IMR-90 (cell line): ENCODE measurements at regions not wholly inside any gene's neighbourhood (a gene's known extent, or its start where the extent isn't known, plus 50 kb on each side); places are given as distances from the start of the nearest gene placed in this dataset.

ENCODE experiments used
- ATAC-seq: fragments of 200-7000 bp; cut with Tn5 transposase; 2 replicates; pipeline ENCODE4 v1.9.1; 2020; ENCODE audit warnings: low read depth, mild to moderate bottlenecking, moderate library complexity
- BruUV-seq: library from RNA; stranded (reverse); fragments of 400-500 nt; replicated peaks from 2 replicates; lab custom pipeline; 2021; lab: Mats Ljungman, UMichigan
- CTCF ChIA-PET: fragments of 300-600 bp; formaldehyde crosslinking; extraction: SDS; loops from one replicate; lab custom pipeline; 2021; ENCODE audit warnings: antibody characterized with exemption; lab: Yijun Ruan, JAX
- POLR2A ChIA-PET: fragments of 300-600 bp; sonication (Branson Sonifier 250); formaldehyde crosslinking; loops from one replicate; lab custom pipeline; 2022; ENCODE audit warnings: antibody characterized with exemption; ENCODE audit not compliant: unreplicated experiment; lab: Charles Lee
- DNase-seq: peaks from one replicate; pipeline ENCODE4 v3.0.0; 2013
- H2AFZ ChIP-seq: replicated peaks from 2 replicates; pipeline ENCODE3; 2013; ENCODE audit warnings: low read length, mild to moderate bottlenecking; ENCODE audit not compliant: poor library complexity
- H2AK5ac ChIP-seq: 2 replicates; pipeline ENCODE4 v1.6.1; 2013; ENCODE audit warnings: low read depth, low read length, inconsistent platforms
- H2AK9ac ChIP-seq: replicated peaks from 2 replicates; pipeline ENCODE3; 2013; ENCODE audit warnings: mild to moderate bottlenecking, low read depth, low read length, moderate library complexity; ENCODE audit not compliant: poor library complexity
- H2BK120ac ChIP-seq: 2 replicates; pipeline ENCODE4 v1.6.1; 2013; ENCODE audit warnings: low read depth, low read length, inconsistent platforms
- H2BK15ac ChIP-seq: 3 replicates; pipeline ENCODE4 v1.6.1; 2013; ENCODE audit warnings: low read depth, low read length, inconsistent platforms
- H2BK20ac ChIP-seq: 2 replicates; pipeline ENCODE4 v1.6.1; 2013; ENCODE audit warnings: low read depth, mild to moderate bottlenecking, inconsistent platforms, low read length, moderate library complexity
- H2BK5ac ChIP-seq: 2 replicates; pipeline ENCODE4 v1.6.1; 2013; ENCODE audit warnings: mild to moderate bottlenecking, low read depth, low read length, inconsistent platforms; ENCODE audit not compliant: poor library complexity, severe bottlenecking
- H3K14ac ChIP-seq: replicated peaks from 2 replicates; pipeline ENCODE4 v1.6.1; 2013; ENCODE audit warnings: low read depth, low read length, inconsistent platforms
- H3K18ac ChIP-seq: 2 replicates; pipeline ENCODE4 v1.6.1; 2013; ENCODE audit warnings: low read depth, low read length, control low read depth
- H3K23ac ChIP-seq: 2 replicates; pipeline ENCODE4 v1.6.1; 2013; ENCODE audit warnings: low read depth, low read length, inconsistent platforms
- H3K27ac ChIP-seq: 2 replicates; pipeline ENCODE4 v1.5.1; 2013; ENCODE audit warnings: mild to moderate bottlenecking, control low read depth, low read length; ENCODE audit not compliant: insufficient read depth
- H3K27me3 ChIP-seq: 2 replicates; pipeline ENCODE4 v1.6.1; 2013; ENCODE audit warnings: low read length; ENCODE audit not compliant: control insufficient read depth, insufficient read depth
- H3K36me3 ChIP-seq: 2 replicates; pipeline ENCODE4 v1.6.1; 2013; ENCODE audit warnings: low read length, mixed read lengths; ENCODE audit not compliant: control insufficient read depth, insufficient read depth
- H3K4ac ChIP-seq: 2 replicates; pipeline ENCODE4 v1.6.1; 2013; ENCODE audit warnings: low read depth, low read length, inconsistent platforms
- H3K4me1 ChIP-seq: 2 replicates; pipeline ENCODE4 v1.6.1; 2013; ENCODE audit warnings: low read length, mixed read lengths; ENCODE audit not compliant: control insufficient read depth, insufficient read depth
- H3K4me2 ChIP-seq: 2 replicates; pipeline ENCODE4 v1.6.1; 2013; ENCODE audit warnings: low read depth, mild to moderate bottlenecking, control low read depth, low read length, moderate library complexity
- H3K4me3 ChIP-seq: 2 replicates; pipeline ENCODE4 v1.5.1; 2013; ENCODE audit warnings: low read depth, mild to moderate bottlenecking, control low read depth, low read length, moderate library complexity; ENCODE audit not compliant: insufficient read depth
- H3K56ac ChIP-seq: 2 replicates; pipeline ENCODE4 v1.6.1; 2013; ENCODE audit warnings: low read length, inconsistent platforms; ENCODE audit not compliant: insufficient read depth; ENCODE audit errors: extremely low read depth
- H3K79me1 ChIP-seq, 2 experiments: 2 replicates each; pipeline ENCODE4 v1.6.1; 2013; ENCODE audit warnings: low read length in 2 of 2, inconsistent platforms in 1 of 2, low read depth in 1 of 2
- H3K9ac ChIP-seq: 2 replicates; pipeline ENCODE4 v1.6.1; 2013; ENCODE audit warnings: low read depth, low read length, control low read depth
- H3K9me1 ChIP-seq: 2 replicates; pipeline ENCODE4 v1.6.1; 2013; ENCODE audit warnings: low read length, inconsistent platforms; ENCODE audit not compliant: insufficient read depth
- H3K9me3 ChIP-seq: 2 replicates; pipeline ENCODE4 v1.6.1; 2013; ENCODE audit warnings: low read length; ENCODE audit not compliant: control insufficient read depth, insufficient read depth
- H4K20me1 ChIP-seq: 2 replicates; pipeline ENCODE4 v1.6.1; 2013; ENCODE audit warnings: low read length, inconsistent platforms; ENCODE audit not compliant: insufficient read depth
- H4K5ac ChIP-seq: 2 replicates; pipeline ENCODE4 v1.6.1; 2013; ENCODE audit warnings: mild to moderate bottlenecking, low read depth, low read length, control low read depth
- H4K8ac ChIP-seq, 2 experiments: 2 replicates each; pipeline ENCODE4 v1.6.1; 2013; ENCODE audit warnings: low read depth in 2 of 2, low read length in 2 of 2, control low read depth in 1 of 2, inconsistent platforms in 1 of 2
- H4K91ac ChIP-seq: 2 replicates; pipeline ENCODE4 v1.6.1; 2013; ENCODE audit warnings: low read depth, low read length, inconsistent platforms; ENCODE audit not compliant: insufficient read depth
- CTCF ChIP-seq: conservative IDR thresholded peaks from 2 replicates; pipeline ENCODE4 v1.5.1; 2012; ENCODE audit warnings: mild to moderate bottlenecking, low read depth, low read length, improper control_type of control experiment
- MXI1 ChIP-seq: IDR thresholded peaks from 2 replicates; pipeline ENCODE4 v1.6.1; 2012; ENCODE audit warnings: low read depth, mild to moderate bottlenecking, low read length, moderate library complexity, borderline replicate concordance
- NFE2L2 ChIP-seq: fragments of 150-350 bp; IDR thresholded peaks from 2 replicates; pipeline ENCODE4 v1.6.1; 2016; ENCODE audit warnings: low read depth, mild to moderate bottlenecking, low read length
- POLR2A ChIP-seq: IDR thresholded peaks from 2 replicates; pipeline ENCODE4 v1.6.1; 2012; ENCODE audit warnings: mild to moderate bottlenecking, low read depth, low read length
- RAD21 ChIP-seq: IDR thresholded peaks from 2 replicates; pipeline ENCODE4 v1.6.1; 2012; ENCODE audit warnings: low read length, improper control_type of control experiment
- RCOR1 ChIP-seq: IDR thresholded peaks from 2 replicates; pipeline ENCODE4 v1.6.1; 2012; ENCODE audit warnings: mild to moderate bottlenecking, low read length, improper control_type of control experiment; ENCODE audit not compliant: insufficient replicate concordance
- RFX5 ChIP-seq: IDR thresholded peaks from 2 replicates; pipeline ENCODE4 v1.8.0; 2012; ENCODE audit warnings: low read depth, mild to moderate bottlenecking, low read length, moderate library complexity
- WGBS, 2 experiments: methylation state at CpG; one replicate each; pipeline versions ENCODE4 v1.1.5 to v1.1.7; 2013; ENCODE audit warnings: missing lambda C conversion rate in 2 of 2; ENCODE audit not compliant: insufficient read length in 1 of 2; ENCODE audit errors: extremely low coverage in 2 of 2; 5-methylcytosine and 5-hydroxymethylcytosine counted together
- dilution Hi-C: fragments of 300-500 bp; cut with HindIII; formaldehyde crosslinking; loops from one replicate; pipeline ENCODE4 v1.14.3; 2018; ENCODE audit warnings: low sequenced_read_pairs; ENCODE audit not compliant: unreplicated experiment
- in situ Hi-C: fragments of 300-500 bp; cut with MboI; formaldehyde crosslinking; loops from 3 replicates; pipeline ENCODE4 v1.14.3; 2019; ENCODE audit warnings: low sequenced_read_pairs, inconsistent platforms, mixed read lengths
- intact Hi-C: fragments of 100-400 bp; cut with micrococcal nuclease; formaldehyde crosslinking; loops from 2 replicates; pipeline ENCODE4 v1.10.0; 2022

- Histone ChIP-seq H3K36me3 (no peaks in the 10 kb centered on the region), H4K20me1 (no peaks in the 10 kb centered on the region), H3K4ac (no peak overlapping the region), H3K79me1 (no peaks in the 10 kb centered on the region), H3K9ac (no peak overlapping the region), H4K91ac (no peak overlapping the region), H3K14ac (no peak overlapping the region), H3K9me3 (peaks cover 7% of the 10 kb centered on the region; the same call in 1 of the 2 replicates), H3K56ac (no peak overlapping the region), H3K4me1 (no peaks in the 10 kb centered on the region), H2BK120ac (no peak overlapping the region), H3K27me3 (no peaks in the 10 kb centered on the region), H2AK9ac (no peak overlapping the region), H3K18ac (no peak overlapping the region), H2BK20ac (no peak overlapping the region), H4K8ac (no peak overlapping the region), H3K27ac (no peak overlapping the region), H3K4me2 (no peak overlapping the region), H2AFZ (no peak overlapping the region), H4K5ac (no peak overlapping the region), H3K23ac (no peak overlapping the region), H2BK15ac (no peak overlapping the region), H3K9me1 (no peaks in the 10 kb centered on the region), H2BK5ac (no peak overlapping the region), H3K4me3 (no peak overlapping the region), H2AK5ac (no peak overlapping the region)
- intact Hi-C loops = no loop called here
- in situ Hi-C loops = no loop called here
- WGBS, 2 experiments = no CpG with 5 or more reads among the region's 3 CpGs
- dilution Hi-C loops = no loop called here
- DNase-seq = no peak
- BruUV-seq = no TSS peak
- TF ChIP-seq CTCF (no peak), NFE2L2 (no peak), RFX5 (no peak), RAD21 (no peak), MXI1 (no peak), RCOR1 (no peak), POLR2A (no peak)
- CTCF ChIA-PET = no interaction called here
- no peak for ATAC-seq
- POLR2A ChIA-PET = no interaction called here
Observed at GRCh38 chr5:166262395-166262794, 2029.0 kb upstream of the WWC1 start.
